HG02943 (cell line): ENCODE measurements at regions not wholly inside any gene's neighbourhood (a gene's known extent, or its start where the extent isn't known, plus 50 kb on each side); places are given as distances from the start of the nearest gene placed in this dataset.

Experiments used
- ATAC-seq: cut with Tn5 transposase; IDR thresholded peaks from one replicate; pipeline ENCODE4 v1.9.1; 2021; ENCODE audit warnings: mild to moderate bottlenecking, low read depth, moderate library complexity; ENCODE audit not compliant: unreplicated experiment

DNA sequence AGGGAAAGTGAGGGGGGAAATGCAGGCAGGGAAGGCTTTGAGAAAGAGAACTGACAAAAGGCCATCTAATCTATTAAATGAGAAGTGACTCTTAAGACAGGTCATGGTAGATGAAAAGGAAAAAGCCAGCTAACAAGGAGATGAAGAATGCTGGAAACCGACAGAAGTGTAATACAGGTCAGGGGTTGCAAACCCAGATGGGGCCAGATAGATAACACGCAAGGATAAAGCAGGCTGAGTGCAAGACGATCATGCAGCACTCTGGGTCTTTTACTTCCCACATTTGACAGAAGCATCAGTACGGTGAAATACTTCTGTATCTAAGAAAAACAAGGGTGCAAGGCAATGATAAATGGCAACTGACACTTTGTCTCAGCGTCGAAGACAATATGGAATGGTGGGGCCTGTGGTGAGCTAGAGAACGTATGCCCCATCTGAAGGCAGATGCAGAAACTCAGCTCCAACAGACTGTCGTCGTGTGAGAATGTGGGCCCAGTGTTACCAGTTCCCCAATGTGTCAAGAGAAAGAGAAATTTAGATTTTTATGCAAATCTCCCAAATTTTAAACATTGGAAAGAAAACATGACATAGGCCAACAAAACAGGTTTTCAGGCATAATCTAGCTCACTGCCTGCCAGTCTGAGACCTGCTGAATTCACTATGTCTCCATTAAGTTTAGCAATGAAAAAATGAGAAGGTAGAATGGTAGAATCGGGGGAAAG, 187.4 kb downstream of the PHLDA1 start:
- ATAC-seq = no peak

DNA sequence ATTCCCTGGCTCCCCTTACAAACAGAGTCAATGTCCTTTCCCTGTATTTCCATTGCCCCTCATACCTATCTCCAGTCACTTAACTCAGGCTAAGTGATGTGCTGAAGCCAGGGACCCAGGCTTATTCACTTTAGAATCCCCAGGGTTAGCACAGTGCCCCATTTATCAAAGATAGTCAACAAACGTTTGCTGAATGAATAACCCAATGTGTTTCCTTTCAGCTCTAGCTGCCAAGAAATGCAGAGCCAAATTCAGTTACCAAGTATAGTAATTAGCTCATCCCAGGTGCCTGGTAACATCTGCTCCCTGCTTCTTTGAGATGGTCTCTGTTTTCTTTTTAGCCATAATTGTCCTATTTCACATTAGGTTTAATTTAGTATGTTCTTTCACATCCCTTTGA, 189.5 kb downstream of the PHLDA1 start:
- no peak for ATAC-seq

DNA sequence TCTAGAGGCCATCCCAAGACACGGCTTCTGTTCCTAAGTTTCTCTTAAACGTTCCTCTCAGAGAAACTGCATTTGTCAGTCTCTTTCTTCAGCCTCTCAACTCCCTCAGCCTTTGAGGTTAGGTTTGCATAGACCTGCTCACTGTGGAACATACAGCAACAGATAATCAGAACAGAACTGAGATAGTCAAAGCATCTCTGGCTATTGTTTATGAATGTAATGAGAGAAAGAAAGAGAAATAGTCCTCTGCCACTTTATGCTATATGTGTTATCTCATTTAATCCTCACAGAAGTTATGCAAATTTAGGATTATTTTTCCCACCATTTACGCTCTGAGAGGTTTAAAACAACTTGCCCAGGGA, 190.6 kb downstream of the PHLDA1 start:
- no peak for ATAC-seq

DNA sequence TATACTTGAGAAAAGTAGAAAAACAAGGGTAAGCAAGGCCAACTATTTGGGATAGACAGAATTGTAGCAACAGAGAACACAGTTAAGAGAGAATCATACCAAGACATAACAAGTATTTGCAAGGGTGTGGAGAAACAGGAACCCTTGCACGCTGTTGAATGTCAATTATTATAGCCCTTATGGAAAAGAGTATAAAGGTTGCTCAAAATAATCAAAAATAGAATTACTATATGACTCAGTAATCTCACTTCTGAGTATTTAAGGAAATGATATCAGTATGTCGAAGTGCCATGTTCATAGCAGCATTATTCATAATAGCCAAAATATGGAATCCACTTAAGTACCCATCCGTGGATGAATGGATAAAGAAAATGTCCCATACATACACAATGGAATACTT, 193.3 kb downstream of the PHLDA1 start:
- no peak for ATAC-seq

DNA sequence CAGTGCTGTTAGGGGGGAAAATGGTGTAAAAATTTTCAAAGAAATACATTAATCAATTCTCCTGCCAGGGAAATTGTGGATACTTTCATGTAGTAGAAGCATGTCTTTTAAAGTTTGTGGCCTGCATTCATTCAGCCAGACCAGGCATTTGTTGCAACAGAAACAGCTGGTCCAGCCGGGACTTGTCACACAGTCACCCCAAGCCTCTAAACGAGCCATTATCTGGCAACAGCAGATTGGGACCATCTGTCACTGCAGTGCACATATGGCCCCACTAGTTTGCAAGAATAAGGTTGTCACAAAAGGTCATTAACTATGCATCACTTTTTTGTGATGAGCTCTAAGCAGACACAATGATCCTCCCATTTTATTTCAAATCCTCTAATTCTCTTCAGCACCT, 193.9 kb downstream of the PHLDA1 start:
- no peak for ATAC-seq

DNA sequence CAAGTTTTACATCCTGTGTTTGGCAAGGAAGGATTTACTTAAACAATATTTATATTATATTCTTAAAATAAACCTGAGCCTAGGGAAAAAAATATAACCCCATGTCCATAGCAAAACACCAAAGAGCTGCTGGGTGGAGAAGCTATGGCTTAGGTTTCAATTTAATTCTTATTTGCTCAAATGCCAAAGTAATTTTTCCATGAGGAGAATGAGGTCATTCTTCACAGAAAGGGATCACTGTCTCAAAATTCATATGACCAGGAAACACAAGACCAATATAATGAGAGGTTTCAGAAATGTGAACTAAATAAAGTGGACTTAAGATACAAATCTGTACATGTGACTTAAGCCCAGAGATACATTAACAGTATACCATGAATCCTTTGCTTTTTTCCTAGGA, 195.0 kb downstream of the PHLDA1 start:
- ATAC-seq = no peak

DNA sequence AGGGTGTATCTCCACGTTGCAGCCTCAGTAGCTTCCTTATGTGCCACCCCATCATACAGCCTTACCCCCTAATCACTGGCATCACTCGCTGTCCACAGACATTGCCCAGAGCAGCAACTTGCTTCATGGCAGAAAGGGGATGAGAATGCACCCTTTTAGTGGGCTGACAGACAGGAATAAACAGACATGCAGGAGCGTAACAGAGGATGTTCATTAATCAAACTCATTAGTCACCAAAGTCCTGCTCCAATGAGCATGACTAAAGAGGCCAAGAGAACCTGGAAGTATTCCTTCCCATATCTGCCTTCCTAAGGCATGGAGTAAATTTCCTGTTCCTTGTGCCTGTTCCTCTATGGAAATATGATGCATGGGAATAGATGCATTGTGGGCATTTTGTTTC, 197.0 kb downstream of the PHLDA1 start:
- no peak for ATAC-seq

DNA sequence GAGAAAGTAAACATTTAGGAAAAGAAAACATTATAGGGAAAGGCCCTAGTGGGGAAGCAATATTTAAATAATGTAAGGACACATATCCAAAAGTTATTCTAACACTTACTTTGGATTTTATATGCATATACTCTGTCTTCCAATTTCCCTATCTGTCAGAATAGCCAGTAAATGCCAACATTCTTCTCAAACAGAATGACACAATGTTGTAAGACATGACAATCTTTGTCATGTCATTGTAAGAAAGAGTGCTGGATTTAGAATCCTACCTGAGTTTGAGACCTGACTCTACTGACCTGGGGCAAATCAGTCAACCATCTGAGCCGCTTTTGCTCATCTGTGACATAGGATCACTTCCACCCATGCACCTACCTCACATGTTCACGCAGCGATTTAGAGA, 198.3 kb downstream of the PHLDA1 start:
- no peak for ATAC-seq

DNA sequence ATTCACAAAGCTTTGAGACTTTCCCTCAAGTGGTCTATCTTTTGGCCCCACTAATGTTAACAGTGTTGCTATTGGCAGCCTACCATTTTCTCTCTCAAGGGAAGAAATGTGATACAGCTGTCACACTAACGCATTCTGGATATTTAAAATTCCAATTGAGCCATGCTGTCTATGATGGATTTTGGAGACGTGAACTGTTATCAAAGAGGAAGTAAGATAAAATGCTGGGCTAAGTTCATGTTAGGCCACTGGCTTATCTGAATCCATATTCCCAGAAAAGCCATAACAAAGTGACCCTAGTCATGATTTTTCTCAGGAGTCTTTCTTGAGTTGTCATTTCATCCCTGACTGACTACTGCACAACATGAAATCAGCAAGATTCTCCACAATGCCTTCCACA, 200.2 kb downstream of the PHLDA1 start:
- no peak for ATAC-seq

DNA sequence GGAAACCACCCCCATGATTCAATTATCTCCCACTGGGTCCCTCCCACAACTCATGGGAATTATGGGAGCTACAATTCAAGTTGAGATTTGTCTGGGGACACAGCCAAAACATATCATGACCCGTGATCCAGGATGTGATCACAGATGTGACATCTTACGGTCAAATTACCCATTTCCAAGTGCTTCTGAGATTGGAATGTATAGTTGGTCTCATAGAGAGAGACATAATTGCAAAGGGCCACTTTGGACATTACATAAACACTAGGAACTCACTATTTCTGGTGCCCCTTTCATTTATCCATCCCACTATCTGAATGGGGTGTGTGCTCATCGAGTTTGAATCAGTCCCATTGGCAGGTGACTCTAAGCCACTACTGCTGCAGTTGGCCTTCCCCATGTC, 204.5 kb downstream of the PHLDA1 start:
- no peak for ATAC-seq

DNA sequence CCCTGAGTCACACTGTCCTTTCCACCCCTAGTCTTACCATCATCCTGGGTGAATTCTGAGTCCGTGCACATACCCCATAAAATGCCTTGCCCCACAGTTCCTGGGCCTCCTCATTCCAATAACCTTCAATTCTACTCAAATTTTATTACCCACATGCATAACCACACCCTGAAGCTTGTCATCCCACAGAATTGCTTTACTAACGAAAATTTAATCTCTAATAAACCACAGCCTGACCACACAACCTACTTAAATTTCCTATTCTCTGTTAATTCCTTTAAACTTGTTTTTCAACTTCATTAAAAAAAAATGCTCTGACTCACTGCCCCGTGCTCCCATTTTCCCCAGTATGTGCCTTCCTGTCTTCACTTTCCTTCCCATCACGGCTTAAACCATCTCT, 205.9 kb downstream of the PHLDA1 start:
- ATAC-seq = no peak

DNA sequence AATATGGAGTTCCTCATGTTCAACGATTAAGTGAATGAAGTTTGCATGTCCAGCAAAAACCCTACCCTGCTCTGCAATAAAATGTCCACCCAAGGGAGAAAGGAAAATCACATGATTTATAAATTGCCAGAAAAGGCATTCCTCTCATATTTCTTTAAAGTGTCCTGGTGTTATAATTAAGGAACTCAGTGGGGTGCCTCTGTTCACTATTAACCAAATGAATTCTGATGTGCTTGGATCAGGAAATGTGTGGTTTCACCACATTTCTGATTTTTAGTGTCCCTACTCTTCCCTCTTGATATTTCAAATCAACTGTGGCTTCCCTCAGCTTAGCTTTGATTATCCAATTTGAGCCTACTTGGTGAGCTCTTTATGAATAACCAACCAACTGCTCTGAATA, 208.1 kb downstream of the PHLDA1 start:
- ATAC-seq = no peak

DNA sequence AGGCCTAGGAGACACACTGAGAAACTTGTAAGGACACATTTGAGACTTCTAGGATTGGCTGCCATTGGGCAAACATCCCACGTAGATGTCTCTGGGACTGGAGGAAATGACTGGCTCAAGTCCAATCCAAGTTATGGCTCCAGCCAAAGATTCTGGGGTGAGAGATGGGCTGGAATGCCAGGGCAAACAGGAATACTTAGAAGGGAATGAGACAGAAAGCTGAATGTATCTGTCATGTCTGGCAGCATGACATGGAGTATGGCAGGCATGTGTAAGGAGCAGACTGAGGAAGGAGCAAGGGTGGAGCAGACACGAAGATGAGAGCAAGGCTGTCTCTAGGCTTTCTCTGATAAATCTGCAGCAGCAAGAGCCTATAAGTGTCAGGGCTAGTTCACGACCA, 209.2 kb downstream of the PHLDA1 start:
- ATAC-seq = no peak

DNA sequence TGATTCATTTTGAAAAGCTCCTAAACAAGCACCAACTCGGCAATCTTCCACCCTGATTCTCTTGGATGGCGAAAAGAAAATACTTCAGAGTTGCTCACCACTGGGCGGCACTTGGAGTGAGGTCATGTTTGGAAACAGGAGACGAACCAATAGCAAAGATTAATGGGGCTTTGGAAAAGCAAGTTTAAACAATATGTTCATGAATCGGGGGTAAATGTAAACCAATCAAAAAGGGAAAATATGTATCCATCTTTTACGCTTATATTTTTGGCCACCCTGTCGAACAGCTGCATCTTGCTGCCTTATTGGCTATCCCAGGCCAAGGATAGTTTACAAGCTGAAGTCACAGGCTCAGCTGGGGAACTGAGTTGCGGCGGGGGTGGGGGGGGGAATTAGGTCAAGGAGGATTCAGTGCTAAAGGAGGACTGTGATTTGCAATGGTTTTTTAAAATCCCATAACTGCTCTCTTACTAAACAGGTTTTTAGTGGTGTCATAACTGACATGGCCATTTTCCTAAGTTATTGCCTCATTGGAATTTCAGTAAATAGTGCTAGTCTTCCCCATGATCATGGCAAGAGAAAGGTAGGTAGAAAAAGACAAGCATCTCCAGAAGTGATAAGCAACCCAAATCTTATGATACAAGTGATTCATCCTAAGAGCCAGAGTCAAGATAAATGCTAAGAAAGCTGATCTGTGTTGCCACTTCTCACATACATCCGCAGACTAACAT, 210.6 kb downstream of the PHLDA1 start:
- ATAC-seq = no peak

DNA sequence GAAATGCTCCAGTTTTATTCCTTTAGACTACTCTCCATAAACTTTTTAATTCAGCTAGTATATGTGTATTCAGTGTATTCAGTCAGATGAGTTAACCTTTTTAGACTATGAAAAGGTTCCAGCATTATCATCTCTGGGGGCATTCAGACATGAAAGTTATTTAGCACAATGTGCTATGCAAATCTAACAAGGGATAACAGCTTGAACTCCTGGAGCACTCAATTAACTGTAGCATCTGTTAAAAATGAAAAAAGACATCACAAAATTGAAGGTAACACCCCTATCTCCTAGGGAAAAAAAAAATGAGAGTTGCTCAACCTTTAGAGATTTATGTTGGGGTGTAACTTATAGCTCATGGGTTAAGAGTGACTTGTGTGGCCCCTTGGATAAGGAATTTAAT, 211.5 kb downstream of the PHLDA1 start:
- no peak for ATAC-seq

DNA sequence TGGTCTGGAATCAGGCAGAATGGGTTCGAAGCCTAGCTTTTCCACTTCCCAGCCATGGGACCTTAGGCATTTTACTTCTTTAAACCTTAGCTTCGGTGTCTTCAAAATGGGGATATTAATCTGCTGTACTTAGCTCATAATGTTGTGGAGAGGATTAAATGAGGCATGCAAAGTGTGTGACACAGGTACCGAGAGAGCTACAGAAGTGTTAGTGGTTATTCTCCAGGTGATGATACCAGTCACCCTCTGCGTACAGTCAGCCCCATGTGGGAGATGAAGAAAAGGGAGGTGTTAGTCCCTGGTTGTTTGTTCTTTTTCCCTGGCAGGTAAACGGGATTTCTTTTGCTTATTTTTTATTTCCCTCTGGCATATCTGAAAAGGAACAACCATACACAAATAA, 212.1 kb downstream of the PHLDA1 start:
- ATAC-seq = no peak

DNA sequence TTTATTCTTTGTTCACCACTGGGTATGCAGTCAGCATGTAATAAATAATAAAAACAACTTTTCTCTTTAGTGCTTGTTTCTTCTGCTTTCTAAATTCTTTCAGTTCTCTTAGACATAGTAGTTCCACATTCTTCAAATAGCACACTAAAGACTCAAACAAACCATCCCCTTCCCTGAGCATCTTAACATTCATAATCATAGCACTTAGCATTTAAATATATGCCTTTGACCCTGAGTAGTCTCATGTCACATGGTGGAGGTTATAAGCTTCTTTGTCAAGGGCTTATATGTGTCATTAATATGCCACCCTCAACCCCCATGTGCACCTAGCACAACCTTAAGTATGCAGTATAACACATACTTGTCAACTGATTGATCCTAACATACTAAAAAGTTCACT, 212.7 kb downstream of the PHLDA1 start:
- ATAC-seq = no peak

DNA sequence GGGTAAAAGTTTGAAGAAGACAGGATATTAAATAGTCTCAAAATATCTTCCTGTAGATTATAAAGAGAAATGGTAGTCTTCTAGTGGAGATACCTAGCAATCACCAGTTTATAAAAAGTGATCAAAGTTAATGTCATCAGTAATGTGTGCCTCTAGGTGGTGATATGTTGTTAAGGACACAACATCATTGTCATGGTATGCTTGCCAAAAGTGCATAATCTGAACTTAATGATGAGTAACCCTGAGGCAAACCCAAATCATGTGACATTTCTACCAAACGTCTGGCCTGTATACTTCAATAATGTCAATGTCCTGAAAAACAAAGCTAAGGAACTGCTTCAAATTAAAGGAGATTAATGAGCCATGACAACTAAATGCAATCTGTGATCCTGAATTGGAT, 214.7 kb downstream of the PHLDA1 start:
- ATAC-seq = no peak

DNA sequence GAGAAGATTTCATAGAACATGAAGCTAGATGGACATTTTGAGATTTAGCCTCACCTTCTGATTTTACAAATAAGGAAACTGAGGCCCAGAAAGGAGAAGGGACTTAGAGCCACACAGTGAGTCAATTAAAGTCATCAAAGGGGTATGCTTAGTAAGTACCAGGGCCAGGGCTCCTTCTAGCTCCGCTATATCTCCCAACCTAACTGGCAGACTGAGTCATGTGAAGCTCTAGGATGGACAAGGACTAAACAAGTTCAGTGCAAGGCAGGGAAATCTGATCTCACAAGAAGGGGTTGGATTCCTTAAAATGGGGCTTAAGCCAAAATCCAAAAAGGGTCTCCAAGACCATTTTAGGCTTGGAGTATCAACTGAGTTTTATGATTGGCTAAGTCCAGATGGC, 215.8 kb downstream of the PHLDA1 start:
- no peak for ATAC-seq

DNA sequence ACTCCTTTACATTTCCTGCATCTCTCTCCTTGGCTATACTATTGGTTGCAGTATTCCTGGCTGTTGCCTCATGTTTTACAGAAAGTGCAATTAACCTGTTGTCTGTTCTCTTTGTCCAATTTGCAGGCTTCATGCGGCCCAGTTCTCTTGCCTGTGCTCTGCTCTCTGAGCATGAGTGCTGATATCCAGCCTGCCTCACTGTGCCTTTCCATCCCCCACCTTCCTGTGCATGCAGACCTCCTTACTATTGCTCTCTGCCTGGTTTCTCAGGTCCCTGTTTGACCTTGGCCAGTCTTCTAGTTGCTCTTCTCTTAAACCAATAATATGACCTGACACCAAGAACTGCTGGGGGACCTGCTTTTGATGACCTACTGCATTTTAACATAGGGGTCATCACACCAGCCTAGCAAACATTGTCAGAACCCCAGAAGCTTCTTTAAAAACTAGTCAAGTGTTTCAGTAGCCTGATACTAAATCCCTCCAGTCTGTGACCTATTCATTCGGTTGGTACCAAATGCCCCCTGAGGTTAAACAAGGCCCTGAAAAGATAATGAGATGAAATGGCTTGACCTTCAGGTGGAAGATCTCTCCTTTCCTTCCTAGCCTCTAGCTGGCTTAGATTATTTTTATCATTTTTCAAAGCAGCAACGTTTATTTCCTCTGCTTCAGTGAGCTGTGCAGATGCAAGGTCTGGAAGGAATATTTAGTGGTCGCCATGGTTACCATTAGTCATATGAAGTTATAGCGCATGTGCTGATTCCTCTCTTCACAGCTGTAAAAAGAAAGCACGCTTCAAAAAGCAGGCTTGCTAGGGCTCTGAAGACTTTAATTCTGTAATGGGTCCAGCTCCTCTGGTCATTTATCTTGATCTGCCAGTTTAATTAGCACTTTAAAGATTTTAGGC, 216.5 kb downstream of the PHLDA1 start:
- no peak for ATAC-seq

DNA sequence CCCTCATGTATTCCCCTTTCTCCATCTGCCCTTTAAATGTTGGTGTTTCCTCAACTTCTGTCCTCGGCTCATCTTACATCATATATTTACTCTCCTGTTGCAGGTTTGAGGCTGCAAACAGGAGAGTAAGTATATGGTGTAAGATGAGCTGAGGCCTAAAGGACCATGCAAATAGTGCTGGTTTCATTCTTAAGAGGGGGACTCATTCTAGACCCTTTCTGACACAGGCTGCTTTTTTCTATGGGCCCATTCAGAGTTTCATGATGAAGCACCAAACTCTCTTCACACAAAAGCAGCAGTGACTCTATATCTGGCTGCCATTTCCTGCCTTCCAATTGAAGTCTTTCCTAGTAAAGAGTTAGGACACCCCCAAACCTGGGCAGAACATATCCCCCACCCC, 218.5 kb downstream of the PHLDA1 start:
- no peak for ATAC-seq
